ENCODE measurements at regions not wholly inside any gene's neighbourhood (a gene's known extent, or its start where the extent isn't known, plus 50 kb on each side); places are given as distances from the start of the nearest gene placed in this dataset.
"Not testable (repeated sequence)": the region's sequence is repeated elsewhere in the genome, so short reads cannot be mapped to it uniquely, and the experiment has no call there.

GRCh38 chr6:137933696-137934095 lies 66.6 kb downstream of the TNFAIP3 start:
- DNase-seq (ENCODE audit: low spot score), result no peak

GRCh38 chr6:137936798-137937197 lies 69.7 kb downstream of the TNFAIP3 start:
- DNase-seq (ENCODE audit: low spot score), result no peak

GRCh38 chr6:137937834-137938233 lies 70.8 kb downstream of the TNFAIP3 start:
- no peak for DNase-seq (ENCODE audit: low spot score)

- DNase-seq (ENCODE audit: low spot score), result no peak
These were observed 71.8 kb downstream of the TNFAIP3 start for GRCh38 chr6:137938770-137939379.

GRCh38 chr6:137941995-137942394 lies 74.9 kb downstream of the TNFAIP3 start:
- no peak for DNase-seq (ENCODE audit: low spot score)

GRCh38 chr6:137942736-137943135 lies 75.7 kb downstream of the TNFAIP3 start:
- DNase-seq (ENCODE audit: low spot score), result no peak

GRCh38 chr6:137944381-137944780 lies 77.3 kb downstream of the TNFAIP3 start:
- DNase-seq (ENCODE audit: low spot score), result not testable (repeated sequence)

GRCh38 chr6:137944793-137945498 lies 77.9 kb downstream of the TNFAIP3 start:
- DNase-seq (ENCODE audit: low spot score), result no peak

GRCh38 chr6:137949686-137950390 lies 82.8 kb downstream of the TNFAIP3 start:
- peak; percentile 55 for DNase-seq (ENCODE audit: low spot score)

- no peak for DNase-seq (ENCODE audit: low spot score)
These were observed 83.5 kb downstream of the TNFAIP3 start for GRCh38 chr6:137950581-137950980.

- DNase-seq (ENCODE audit: low spot score), result peak; percentile 68
These were observed 84.1 kb downstream of the TNFAIP3 start for GRCh38 chr6:137951064-137951597.

- DNase-seq (ENCODE audit: low spot score), result no peak
These were observed 85.2 kb downstream of the TNFAIP3 start for GRCh38 chr6:137952247-137952646.

- no peak for DNase-seq (ENCODE audit: low spot score)
These were observed 86.7 kb downstream of the TNFAIP3 start for GRCh38 chr6:137953761-137954160.

GRCh38 chr6:137954253-137954652 lies 87.2 kb downstream of the TNFAIP3 start:
- DNase-seq (ENCODE audit: low spot score), result no peak

- DNase-seq (ENCODE audit: low spot score), result no peak
These were observed 89.0 kb downstream of the TNFAIP3 start for GRCh38 chr6:137956098-137956488.

GRCh38 chr6:137957471-137957870 lies 90.4 kb downstream of the TNFAIP3 start:
- DNase-seq (ENCODE audit: low spot score), result no peak

GRCh38 chr6:137958811-137959565 lies 91.9 kb downstream of the TNFAIP3 start:
- DNase-seq (ENCODE audit: low spot score), result no peak

GRCh38 chr6:137962725-137963124 lies 95.7 kb downstream of the TNFAIP3 start:
- no peak for DNase-seq (ENCODE audit: low spot score)

GRCh38 chr6:137964876-137965275 lies 97.8 kb downstream of the TNFAIP3 start:
- no peak for DNase-seq (ENCODE audit: low spot score)

- no peak for DNase-seq (ENCODE audit: low spot score)
These were observed 100.8 kb downstream of the TNFAIP3 start for GRCh38 chr6:137967689-137968454.

- no peak for DNase-seq (ENCODE audit: low spot score)
These were observed 101.4 kb downstream of the TNFAIP3 start for GRCh38 chr6:137968455-137968804.

GRCh38 chr6:137968901-137969300 lies 101.8 kb downstream of the TNFAIP3 start:
- DNase-seq (ENCODE audit: low spot score), result no peak
